ENCODE measurements at regions not wholly inside any gene's neighbourhood (a gene's known extent, or its start where the extent isn't known, plus 50 kb on each side); places are given as distances from the start of the nearest gene placed in this dataset.

DNA sequence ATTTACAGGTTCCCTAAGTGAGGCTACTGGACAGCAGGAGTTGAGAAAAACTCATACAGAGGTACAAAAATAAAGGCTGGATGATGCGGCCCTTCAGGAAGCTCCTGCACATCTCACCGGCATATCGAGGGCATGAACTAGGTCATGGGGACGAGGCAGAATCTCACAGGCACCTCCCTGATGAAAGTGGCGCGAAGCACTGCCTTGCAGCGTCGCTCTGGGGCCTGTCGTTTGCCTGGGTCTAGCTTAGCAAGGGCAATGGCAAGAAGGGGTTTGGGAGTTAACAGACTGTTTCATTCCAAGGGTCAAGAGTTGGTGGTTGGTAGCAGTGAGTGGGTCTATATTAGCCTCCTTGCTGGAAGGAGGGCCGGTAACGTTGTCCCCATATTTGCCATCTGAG is 103.5 kb upstream of the IRF2BP2 start:
- Histone ChIP-seq H3K4me3 (no peak overlapping the region), H3K27ac (no peak overlapping the region)
- no peak for DNase-seq (ENCODE audit: low spot score)
- TF ChIP-seq CTCF (IDR thresholded peaks at IDR 0.05), result no peak

DNA sequence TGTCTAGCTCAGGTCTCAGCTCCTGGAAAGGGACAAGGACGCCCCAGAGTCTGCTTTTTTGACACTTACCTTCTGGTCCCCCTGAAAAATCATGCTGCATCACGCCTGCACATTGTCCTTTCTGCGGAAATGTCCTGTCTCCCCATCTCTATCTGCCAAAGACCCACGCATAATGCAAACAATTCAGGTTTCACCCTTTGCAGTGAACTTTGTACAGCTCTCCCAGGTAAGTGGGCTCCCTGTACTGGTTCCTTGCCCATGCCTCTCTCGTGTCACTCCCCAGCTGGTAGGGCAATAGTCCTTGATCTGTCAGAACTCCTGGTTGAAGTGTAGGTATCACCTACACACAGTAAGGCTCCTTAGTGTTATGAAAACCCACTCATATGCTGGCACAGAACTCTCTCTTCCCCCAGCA is 102.9 kb upstream of the IRF2BP2 start:
- Histone ChIP-seq H3K27ac (no peak overlapping the region), H3K4me3 (no peak overlapping the region)
- TF ChIP-seq CTCF (IDR thresholded peaks at IDR 0.05), result no peak
- no peak for DNase-seq (ENCODE audit: low spot score)

DNA sequence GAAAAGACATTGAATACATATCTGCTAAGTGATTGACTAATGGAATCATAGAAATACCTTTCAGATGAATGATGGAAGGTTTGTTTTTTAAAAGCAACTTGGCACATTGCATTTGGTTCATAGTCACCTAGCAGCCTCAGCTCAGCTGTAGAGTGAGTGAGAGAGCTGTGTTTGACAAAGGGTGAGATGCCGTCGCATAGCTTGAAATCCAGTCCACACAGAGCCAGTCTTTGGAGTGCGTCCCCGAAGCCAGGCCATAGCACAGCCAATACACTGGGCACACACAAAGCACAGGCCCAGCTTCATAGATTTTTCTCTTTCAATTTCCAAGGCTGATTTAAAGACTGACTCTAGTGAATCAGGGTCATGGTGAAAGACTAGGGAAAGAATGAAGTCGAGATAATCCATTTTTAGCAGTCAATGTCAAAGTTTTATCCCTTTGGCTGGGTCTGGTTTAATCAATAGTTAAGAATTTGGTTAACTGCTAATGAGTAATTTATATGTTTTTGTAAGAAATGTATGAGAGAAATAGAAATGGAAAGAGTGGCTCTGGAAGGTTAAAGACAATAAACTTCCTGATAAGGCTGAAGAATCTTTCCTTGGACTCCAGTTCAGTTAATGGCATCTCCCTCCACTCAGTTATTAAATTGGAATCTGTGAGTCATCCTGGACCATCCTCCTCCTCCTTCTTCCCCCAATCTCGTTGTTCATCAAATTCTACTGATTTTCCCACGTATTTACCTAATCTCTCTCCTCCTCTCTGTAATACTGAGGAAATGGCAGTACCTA is 101.2 kb upstream of the IRF2BP2 start:
- H3K27ac ChIP-seq, result no peak overlapping the region

DNA sequence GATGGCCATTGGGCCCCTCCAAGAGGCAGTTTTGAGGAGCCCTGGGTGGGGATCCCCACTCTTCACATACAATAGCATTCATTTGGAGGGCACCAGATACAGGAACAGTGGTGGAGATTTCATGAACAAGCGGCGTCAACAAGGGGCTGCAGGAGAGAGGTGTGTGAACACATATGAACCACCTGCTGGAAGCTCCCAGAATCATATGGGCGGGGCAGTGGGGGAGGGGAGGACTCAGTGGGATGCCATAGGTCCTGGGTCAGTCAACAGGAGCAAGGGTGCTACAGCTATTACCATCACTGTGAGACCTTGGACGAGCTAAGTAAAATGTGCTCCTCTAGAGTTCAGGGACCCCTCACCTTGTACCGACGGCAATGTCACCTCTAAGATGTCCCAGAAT is 100.4 kb upstream of the IRF2BP2 start:
- no peak overlapping the region for H3K27ac ChIP-seq
- no peak for TF ChIP-seq CTCF (IDR thresholded peaks at IDR 0.05)
- no peak overlapping the region for H3K4me3 ChIP-seq
- no peak for DNase-seq (ENCODE audit: low spot score)

More for the DNA sequence above, 101.2 kb upstream of the IRF2BP2 start:
- TF ChIP-seq CTCF (IDR thresholded peaks at IDR 0.05), result no peak
- no peak overlapping the region for H3K4me3 ChIP-seq
- DNase-seq (ENCODE audit: low spot score), result no peak

GRCh38 chr1:234709473-234710228 is 99.7 kb upstream of the IRF2BP2 start:
- no peak overlapping the region for H3K4me3 ChIP-seq
- H3K27ac ChIP-seq, result no peak overlapping the region
- no peak for DNase-seq (ENCODE audit: low spot score)
- no peak for TF ChIP-seq CTCF (IDR thresholded peaks at IDR 0.05)

DNA sequence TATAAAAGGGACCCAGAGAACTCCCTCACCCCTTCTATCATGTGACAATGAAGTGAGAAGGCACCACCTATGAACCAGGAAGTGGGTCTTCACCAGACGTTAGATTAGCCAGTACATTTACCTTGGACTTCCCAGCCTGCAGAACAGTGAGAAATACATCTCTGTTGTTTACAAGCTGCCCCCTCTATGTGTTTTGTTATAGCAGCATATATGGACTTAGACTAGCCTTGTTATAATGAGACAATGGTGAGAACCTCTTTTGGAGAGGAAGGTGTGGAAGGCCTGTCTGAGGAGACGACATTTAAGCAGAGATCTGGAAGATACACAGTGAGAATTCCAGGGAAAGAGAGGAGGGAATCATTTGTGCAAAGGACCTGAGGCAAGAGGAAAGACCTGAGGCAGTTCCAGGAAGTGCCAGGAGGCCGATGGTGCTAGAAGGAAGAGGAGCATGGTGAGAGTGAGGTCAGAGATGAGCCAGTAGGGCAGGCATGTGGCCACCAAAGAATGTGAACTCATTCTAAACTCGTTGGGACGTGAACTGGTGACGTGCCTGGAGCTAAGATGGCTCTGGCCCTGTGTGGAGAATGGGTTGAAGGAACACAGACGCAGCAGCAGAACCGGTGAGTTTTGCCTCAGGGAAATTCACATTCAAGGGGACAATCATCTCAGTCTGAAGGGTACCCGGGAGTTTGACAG is 98.9 kb upstream of the IRF2BP2 start:
- no peak for TF ChIP-seq CTCF (IDR thresholded peaks at IDR 0.05)
- no peak for DNase-seq (ENCODE audit: low spot score)
- no peak overlapping the region for H3K27ac ChIP-seq
- H3K4me3 ChIP-seq, result no peak overlapping the region
